GM19455 (cell line): ENCODE measurements at regions not wholly inside any gene's neighbourhood (a gene's known extent, or its start where the extent isn't known, plus 50 kb on each side); places are given as distances from the start of the nearest gene placed in this dataset.
"Not testable (repeated sequence)": the region's sequence is repeated elsewhere in the genome, so short reads cannot be mapped to it uniquely, and the experiment has no call there.

Experiments used
- ATAC-seq: cut with Tn5 transposase; IDR thresholded peaks from one replicate; pipeline ENCODE4 v1.9.1; 2021; ENCODE audit not compliant: unreplicated experiment

DNA sequence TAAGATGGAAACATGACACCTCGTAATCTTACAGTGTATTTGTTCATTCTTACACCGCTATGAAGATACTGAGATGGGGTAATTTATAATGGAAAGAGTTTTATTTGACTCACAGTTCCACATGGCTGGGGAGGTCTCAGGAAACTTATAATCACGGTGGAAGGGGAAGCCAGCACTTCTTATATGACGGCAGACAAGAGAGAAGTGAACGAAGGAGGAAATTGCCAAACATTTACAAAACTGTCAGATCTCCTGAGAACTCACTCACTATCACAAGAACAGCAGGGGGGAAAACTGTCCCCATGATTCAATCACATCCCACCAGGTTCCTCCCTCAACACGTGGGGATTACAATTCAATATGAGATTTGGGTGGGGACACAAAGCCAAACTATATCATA lies 282.3 kb downstream of the HGF start:
- ATAC-seq: no peak

DNA sequence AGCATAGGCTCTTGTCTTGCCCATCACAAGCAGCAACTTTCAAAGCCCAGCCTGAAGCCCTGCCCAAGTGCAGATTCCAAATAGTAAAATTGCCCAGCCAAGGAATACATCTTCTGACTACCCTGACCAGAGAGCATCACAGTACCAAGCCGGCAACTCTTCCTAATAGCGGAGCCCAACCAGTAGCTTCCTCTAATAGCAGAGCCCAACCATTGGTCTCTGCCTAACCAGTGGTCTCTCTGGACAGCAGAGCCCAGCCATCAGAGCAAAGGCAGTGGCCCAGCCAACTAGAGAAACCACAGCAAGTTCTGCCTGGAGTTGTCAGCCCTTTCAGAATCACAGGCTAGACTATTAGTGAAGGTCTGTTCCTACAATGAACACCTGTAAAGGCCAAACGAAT lies 285.6 kb downstream of the HGF start:
- ATAC-seq: no peak

DNA sequence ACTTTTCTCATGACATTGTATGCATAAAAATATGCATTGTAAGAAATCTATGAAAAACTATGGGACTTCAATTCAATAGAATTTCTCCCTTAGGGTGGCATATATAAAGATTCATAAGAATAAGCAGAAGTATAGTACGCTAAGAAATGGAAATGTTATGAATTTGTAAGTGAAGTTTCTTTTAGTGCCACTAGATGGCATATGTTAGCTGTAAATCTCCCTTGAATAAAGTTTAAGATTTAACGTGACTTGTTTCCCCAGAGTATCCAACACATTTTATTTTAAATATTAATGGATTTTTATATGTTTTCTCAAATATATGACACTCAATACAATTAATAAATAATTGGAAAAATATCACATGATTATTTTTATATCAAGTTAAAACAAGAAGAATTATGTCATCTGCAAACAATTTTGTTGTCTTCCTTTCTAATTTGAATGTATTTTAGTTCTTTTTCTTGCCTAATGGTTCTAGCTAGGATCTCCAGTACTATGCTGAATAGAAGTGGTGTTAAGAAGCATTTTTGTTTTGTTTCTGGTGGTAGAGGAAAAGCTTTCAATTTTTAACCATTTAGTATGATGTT lies 287.2 kb downstream of the HGF start:
- ATAC-seq: no peak

DNA sequence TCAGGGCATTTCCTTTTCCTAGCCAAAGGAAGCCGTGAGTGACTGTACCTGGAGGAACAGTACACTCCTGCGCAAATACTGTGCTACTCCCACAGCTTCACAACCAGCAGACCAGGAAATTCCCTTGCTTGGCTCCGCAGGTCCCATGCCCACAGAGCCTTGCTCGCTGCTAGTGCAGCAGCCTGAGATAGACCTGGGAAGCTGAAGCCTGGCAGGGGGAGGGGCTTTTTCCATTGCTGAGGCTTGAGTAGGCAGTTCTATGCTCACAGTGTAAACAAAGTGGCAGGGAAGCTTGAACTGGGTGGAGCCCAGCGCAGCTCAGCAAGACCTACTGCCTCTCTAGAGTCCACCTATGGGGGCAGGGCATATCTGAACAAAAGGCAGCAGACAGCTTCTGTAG lies 291.2 kb downstream of the HGF start:
- no peak for ATAC-seq

DNA sequence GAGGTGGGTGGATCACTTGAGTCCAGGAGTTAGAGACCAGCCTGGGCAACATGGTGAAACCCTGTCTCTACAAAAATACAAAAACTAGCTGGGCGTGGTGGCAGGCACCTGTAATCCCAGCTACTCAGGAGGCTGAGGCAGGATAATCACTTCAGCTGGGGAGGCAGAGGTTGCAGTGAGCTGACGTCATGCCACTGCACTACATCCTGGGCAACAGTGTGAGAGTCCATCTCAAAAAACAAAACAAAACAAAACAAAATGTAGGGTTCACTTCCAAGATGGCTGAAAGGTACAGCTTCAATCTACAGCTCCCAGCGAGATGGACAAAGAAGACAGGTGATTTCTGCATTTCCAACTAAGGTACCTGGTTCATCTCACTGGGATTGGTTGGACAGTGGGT lies 291.6 kb downstream of the HGF start:
- ATAC-seq: not testable (repeated sequence)

DNA sequence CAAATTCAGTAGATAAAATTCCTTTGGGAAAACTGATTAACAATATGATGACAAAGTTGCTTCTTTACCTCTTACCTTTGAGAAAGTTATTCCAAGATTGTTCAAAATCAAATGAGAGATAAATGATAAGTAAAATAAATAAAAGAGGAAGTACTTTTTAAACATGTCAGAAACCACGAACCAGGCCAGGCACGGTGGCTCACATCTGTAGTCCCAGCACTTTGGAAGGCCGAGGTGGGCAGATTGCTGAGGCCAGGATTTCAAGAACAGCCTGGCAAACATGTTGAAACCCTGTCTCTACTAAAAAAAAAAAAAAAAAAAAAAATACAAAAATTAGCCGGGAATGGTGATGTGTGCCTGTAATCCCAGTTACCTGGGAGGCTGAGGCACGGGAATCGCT lies 296.6 kb downstream of the HGF start:
- ATAC-seq: no peak

DNA sequence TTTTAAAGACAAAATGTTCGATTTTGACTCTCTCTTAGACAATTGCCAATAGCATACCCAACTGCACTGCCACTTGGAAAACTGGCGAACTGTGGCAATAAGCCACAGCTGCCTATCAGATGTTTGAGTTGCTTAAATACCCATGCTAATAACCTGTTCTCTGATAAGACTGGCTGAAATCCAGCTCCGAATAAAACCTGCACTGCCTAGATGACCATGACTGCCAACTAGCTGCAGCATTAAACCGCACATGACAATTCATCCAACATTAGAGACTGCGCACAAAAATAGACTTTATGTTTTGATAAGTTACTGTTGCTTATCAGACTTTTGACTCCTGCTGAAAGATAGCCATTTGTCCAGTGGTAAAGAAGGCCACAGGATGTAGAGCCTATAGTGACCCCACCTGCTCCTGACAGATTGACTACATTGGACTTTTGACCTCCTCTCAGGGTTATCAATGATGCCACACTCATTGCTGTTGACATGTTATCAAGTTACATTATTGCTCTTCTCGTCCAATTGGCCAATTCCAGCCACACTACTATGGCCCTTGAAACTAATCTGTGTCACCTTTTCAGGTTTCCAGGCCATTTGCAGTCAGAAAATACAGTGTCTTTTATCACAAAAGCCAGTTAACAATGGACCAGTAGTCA lies 299.0 kb downstream of the HGF start:
- ATAC-seq: no peak

DNA sequence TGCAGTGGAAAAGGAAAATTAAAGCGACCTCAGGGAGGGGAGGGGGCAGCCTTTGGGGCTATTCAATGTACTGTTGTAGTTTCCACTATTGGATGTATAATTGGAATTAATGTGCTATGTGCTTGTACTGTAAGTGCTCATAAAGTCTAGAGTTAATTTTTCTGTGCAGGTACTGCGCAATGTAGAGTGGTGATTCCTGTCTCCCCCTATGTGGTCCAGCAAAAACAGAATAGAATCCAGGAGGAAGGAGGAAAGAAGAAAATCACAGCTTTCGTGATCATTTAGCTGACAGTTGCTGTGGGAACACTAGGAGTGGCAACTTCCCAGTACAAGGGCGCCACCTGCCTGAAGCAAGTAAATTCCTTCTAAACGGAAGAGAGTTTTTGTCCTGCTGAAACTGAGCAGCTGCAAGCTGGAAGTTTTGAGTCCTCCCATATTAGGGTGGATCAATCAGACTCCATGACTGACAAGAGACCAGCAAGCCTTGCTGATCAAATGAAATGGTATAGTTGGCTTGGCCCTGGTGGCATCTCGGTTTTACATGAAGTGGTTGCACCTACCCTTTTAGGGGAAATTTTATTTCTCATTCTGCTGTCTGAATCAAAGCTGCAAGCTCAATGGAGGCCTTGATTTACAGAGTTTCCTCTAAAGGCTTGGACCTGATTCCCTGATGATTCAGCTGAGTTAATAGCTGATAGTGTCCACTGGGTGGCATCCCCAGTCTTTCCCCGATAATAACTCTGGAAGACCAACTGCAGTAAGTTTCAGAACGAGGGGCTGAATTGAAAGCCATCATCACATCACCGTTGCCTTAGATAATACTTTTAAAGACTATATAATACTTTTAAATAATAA lies 299.8 kb downstream of the HGF start:
- no peak for ATAC-seq

DNA sequence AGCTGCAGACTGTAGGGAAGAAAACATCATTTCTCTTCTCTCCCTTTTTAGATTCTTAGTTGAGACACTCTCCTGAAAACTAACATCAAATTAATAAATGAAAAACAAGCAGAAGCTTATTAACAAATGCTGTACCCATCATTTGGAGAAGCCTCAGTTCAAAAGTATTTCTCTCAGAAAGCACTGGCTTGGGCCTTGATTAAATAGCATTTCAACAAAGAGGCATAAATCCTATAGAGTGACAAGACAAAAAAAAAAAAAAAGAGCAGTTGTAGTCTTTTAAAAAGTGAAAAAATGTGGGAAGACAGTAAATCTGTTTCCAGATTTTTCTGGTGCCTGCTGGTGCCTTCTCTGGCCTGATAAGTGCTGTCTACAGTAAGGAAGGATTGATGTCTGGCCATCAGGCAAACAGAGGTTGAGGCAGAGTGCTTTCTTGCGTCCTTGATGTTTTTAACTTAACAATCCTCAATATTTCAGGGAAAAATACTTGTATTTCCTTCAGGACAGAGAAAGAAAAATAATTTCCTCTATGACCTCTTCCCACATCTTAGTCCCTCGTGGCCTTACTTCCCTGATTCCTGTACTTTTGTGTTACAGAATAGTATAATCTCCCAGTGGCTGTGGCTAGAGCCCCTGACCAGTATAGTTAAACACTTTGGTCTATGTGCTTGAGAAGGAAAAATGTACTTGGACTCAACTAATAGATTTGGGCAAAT lies 300.5 kb downstream of the HGF start:
- ATAC-seq: no peak

DNA sequence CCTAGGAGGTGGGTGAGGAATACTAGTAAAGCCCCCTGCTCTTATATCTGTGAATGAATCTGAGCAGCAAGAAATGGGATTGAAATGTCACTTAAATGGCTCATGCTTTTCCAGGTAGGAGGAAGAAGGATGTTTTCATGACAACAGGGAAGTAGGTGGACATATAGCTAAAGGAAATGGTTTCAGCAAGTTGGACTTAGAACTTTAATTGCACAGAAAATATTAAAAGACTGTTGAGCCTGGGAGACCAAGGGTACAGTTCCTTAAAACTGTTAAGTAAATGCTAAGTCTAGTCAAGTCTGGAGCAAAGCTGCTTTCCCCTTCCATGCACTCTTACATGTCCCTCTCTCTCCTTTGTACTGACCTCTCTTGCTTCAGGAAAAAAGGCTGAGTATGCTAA lies 301.3 kb downstream of the HGF start:
- no peak for ATAC-seq

DNA sequence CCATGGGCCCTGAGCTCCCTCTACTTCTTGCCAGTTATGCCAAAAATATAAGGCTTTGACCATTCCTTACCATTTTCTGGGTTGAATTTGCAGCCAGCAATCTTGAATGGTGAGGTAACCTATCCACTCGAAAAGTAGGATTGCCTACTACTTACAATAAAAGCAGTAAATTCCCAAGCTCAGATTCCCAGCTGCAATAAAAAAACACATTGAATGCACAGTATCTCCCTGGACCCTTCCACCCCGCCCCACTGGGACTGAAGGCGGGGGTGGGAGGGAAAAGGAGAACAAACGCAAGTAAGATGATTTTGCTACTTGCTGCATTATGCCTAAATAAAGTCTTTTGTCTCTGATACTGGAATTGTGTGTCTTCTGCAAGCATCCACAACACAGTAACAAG lies 301.9 kb downstream of the HGF start:
- ATAC-seq: no peak

DNA sequence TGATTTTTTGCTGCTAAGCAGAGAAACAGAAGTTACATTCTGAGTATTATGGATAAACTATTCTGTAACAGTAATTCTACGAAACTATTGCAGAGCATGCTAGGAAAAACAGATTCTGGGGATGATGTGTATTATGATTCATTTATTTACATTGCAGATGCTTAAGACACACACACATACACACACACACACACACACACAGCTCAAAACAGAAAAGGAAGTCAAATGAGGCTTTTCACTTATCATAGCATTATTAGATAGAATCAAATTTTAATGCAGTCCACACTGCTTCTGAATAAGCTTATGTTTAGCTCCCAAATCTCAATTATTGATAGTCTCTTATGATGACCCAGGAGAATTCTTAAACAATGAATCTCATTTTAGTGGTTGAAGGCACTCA lies 307.2 kb downstream of the HGF start:
- no peak for ATAC-seq

DNA sequence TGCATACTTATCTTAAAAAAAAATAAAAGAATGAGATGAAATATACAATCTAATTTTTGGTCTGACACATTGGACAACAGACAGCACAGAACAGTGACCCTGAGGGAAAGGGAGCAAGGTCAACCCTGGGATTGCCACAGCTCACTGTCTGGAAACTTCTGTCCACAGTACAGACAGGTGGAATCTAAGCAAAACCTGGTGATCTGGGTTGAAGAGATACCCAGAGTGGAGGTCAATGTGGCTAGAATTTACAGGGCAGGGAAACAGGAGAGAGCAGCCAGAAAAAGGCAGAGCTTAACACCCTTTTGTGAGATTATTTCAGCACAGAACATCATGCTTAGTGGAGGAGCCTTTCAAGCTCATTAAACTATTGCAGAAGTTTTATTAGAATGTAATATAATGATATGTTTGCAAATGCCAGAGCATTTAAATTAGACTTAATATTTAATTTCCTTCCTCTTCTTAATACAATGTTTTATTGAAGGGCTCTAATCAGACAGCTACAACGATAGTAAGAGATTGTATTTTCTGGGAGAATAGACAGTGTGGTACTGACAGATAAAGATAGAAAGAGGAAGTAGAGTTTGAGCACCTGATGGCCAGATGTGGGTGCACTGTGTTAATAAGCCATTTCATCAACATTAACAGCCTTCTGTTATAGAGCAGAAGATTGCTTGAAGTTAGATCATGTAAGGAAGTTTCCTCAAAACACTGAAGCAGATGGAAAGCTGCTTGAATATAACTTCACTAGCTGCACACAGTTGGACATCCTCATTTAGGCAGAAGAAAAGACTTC lies 309.4 kb downstream of the HGF start:
- ATAC-seq: no peak

DNA sequence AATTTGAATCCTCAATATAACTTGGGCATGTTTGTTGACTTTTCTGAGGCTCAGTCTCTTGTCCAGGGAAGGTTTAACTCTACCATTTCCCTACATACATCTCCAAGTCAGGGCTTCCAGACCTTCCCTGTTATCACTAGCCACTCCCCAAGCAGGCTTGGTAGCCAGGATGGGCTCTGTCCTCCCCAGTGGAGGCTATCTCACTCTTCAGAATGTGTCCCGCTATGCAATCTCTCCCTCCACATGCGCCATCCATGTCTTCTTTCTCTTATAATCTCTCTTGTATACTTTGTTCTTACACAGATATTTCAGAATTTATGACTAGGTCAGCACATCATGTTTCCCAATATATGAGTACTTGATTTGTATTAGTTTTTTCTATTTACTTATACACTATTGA lies 310.4 kb downstream of the HGF start:
- ATAC-seq: no peak

DNA sequence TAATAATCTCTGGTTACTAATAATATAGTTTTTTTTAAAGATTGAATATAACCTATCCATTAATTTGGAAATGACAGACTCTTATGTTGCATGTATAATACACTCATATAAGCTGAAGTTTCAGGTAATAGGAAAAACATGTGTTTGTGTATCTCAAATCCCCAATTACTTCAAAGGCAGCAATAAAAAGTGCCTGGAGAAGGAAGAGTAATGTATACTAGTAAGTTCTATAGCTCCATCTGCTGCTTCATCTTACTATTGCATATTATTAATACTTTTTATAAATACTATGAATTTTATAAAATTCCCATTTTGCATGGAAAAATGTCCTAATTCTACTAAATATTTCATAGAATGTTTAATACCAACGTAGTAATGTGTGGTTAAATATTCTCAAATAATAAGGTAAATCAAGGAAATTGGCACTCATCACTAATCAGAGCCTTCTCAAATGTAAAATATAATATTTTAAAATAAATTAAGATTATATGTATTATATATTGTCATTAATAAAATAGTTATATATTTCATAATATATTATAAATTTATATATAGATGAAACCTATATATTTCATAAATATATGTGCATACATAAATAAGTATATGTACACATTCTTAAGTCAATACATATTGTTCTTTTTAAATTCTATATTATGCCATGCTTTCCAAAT lies 311.9 kb downstream of the HGF start:
- ATAC-seq: no peak

DNA sequence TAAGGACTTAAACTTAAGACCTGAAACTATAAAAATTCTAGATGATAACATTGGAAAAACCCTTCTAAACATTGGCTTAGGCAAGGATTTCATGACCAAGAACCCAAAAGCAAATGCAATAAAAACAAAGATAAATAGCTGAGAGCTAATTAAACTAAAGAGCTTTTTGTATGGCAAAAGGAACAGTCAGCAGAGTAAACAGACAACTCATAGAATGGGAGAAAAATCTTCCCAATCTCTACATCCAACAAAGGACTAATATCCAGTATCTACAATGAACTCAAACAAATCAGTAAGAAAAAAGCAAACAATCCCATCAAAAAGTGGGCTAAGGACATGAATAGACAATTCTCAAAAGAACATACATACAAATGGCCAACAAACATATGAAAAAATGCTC lies 316.1 kb downstream of the HGF start:
- ATAC-seq: not testable (repeated sequence)

DNA sequence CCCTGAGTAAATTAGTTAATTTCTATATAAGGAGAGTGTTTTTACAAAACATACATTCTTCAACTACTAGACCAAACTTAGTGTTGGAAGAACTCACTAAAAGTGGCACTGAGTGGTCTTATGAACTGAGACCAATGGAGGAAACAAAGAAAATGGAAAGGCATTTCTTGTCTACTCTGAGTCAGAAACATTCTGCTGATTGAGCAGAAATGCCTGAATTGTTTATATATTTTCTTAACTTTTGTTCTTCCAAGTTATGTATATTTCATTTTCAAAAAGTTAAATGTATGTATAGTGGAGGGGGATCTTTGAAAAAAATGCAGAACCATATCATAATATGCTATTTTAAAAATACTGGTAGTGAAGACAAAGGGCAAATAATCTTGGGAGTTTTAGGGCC lies 320.7 kb downstream of the HGF start:
- no peak for ATAC-seq

DNA sequence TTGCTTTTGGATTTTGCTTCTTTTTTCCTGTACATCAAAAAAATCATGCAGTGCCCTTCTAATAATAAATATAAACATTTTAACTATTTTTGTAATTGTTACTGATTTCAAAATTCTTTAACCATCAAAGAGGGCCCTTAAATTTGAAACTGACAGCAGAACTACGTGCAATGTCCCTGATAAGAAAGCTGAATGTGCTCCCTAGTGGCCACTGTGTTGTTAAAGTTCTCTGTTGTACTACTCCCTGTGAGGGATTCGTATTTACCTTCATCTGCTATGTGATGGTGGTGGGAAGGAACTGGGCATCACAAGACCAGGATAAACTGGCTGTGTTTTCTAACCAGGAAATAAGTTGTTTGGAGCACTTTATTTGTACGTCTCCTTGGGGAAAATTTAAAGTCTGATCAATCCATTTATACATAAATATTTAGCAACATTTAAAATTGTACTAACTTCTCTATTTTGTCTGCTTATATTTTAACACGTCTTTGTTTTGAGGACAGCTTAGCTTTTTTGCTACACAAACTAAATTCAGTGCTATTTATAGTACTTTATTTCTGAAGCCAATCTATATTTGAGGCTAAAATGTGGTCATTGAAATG lies 322.4 kb downstream of the HGF start:
- ATAC-seq: no peak

DNA sequence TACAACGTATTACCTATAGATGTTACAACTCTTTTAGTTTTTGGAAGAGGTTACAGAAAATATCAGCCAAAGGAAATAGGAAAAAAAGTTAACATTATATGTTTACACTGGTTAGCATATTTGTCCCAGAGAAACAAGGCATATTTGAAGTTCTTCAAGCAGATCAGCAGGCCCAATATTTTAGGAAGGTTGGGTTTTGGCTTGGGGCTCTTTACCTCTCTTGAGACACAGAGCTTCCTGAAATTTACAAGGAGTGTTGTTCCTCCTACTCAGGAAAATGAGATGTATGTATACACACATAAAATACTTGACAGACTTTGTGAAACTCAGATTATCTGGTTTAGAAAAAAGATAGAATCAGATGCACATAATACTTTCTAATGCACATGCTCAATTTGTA lies 323.6 kb downstream of the HGF start:
- ATAC-seq: no peak

DNA sequence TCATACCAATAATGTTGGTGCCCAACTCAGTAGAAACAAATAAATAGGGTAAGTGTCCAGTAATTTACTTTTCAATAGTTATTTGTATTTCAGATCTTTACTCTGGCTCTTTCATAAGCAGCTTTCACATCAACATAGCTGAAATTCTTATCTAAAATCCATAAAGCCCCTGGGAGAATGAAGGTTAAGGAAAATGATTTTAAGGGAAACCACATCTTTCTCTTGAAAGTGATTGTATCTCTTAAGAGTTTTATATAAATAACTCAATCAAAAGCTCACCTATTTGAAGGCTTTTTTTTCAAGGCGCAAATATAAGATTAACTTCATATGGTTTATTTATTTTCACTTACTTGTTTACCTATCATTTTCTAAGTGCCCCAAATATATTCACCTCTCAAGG lies 324.4 kb downstream of the HGF start:
- no peak for ATAC-seq
